MM.1S (cell line): ENCODE measurements at regions not wholly inside any gene's neighbourhood (a gene's known extent, or its start where the extent isn't known, plus 50 kb on each side); places are given as distances from the start of the nearest gene placed in this dataset.

Source experiments
- CTCF ChIP-seq: fragments of 300-600 bp; sonication (generic); IDR thresholded peaks from 2 replicates; pipeline ENCODE4 v1.5.1; 2016; ENCODE audit warnings: antibody characterized with exemption, low read length, mixed read lengths
- EZH2phosphoT487 ChIP-seq: fragments of 300-600 bp; sonication (generic); IDR thresholded peaks from 2 replicates; pipeline ENCODE4 v1.6.1; 2018; ENCODE audit warnings: antibody characterized with exemption, low read length

GRCh38 chr1:5459839-5460610 is 532.2 kb downstream of the NPHP4 start:
- TF ChIP-seq EZH2phosphoT487, result no peak
- TF ChIP-seq CTCF, result no peak
